Esophagus squamous epithelium (tissue), 4 donors: ENCODE measurements at regions not wholly inside any gene's neighbourhood (a gene's known extent, or its start where the extent isn't known, plus 50 kb on each side); places are given as distances from the start of the nearest gene placed in this dataset.

Experiments used
- CTCF ChIP-seq, 6 experiments: fragments of 450-650 bp in 4 of 6; fragments of 200-600 bp in 2 of 6; sonication (generic) in 2 of 6; IDR thresholded peaks; one replicate each; pipeline ENCODE4 v1.5.1; 2016 to 2019; ENCODE audit warnings: antibody characterized with exemption in 6 of 6, mild to moderate bottlenecking in 4 of 6, moderate library complexity in 4 of 6
- POLR2A ChIP-seq, 4 donors: fragments of 450-650 bp; IDR thresholded peaks; one replicate each; pipeline ENCODE4 v1.6.1; 2017; ENCODE audit warnings: antibody characterized with exemption in 4 of 4, mild to moderate bottlenecking in 4 of 4, moderate library complexity in 3 of 4

- no peak for TF ChIP-seq CTCF (IDR thresholded peaks at IDR 0.05)
- TF ChIP-seq POLR2A (IDR thresholded peaks at IDR 0.05), result no peak
Observed at GRCh38 chr5:98657559-98657958, 115.9 kb upstream of the RGMB start.
